Sigmoid colon (tissue), 6 donors: ENCODE measurements at regions not wholly inside any gene's neighbourhood (a gene's known extent, or its start where the extent isn't known, plus 50 kb on each side); places are given as distances from the start of the nearest gene placed in this dataset.

Experiments used
- DNase-seq: peaks from one replicate; pipeline ENCODE4 v3.0.0-alpha.2; 2019
- H3K27ac ChIP-seq, 4 donors: fragments of 200-600 bp; sonication (generic); one replicate each; pipeline ENCODE4 v1.5.1; 2016 to 2019; ENCODE audit warnings: mild to moderate bottlenecking in 1 of 4
- H3K27me3 ChIP-seq, 3 donors: fragments of 200-600 bp; sonication (generic); one replicate each; pipeline ENCODE4 v1.5.1; 2019; ENCODE audit warnings: mild to moderate bottlenecking in 1 of 3
- H3K36me3 ChIP-seq, 4 donors: fragments of 200-600 bp; sonication (generic); one replicate each; pipeline ENCODE4 v1.5.1; 2016 to 2019
- H3K4me1 ChIP-seq, 4 donors: fragments of 200-600 bp; sonication (generic); one replicate each; pipeline ENCODE4 v1.5.1; 2017 to 2019
- H3K4me3 ChIP-seq, 4 donors: fragments of 200-600 bp; sonication (generic); one replicate each; pipeline ENCODE4 v1.5.1; 2017 to 2019; ENCODE audit warnings: mild to moderate bottlenecking in 2 of 4, moderate library complexity in 1 of 4
- H3K9me3 ChIP-seq, 4 donors: fragments of 200-600 bp in 3 of 4; sonication (generic) in 3 of 4; one replicate each; pipeline versions ENCODE4 v1.5.1 to v1.6.1; 2013 to 2019
- CTCF ChIP-seq, 4 experiments: fragments of 450-650 bp in 3 of 4; fragments of 200-600 bp in 1 of 4; IDR thresholded peaks; one replicate each; pipeline ENCODE4 v1.5.1; 2016 to 2019; ENCODE audit warnings: antibody characterized with exemption in 4 of 4, mild to moderate bottlenecking in 3 of 4, moderate library complexity in 2 of 4
- EP300 ChIP-seq, 4 donors: sonication (generic); formaldehyde crosslinking; IDR thresholded peaks; one replicate each; pipeline ENCODE4 v1.6.1; 2017; ENCODE audit warnings: antibody characterized with exemption in 4 of 4
- POLR2A ChIP-seq, 2 donors: fragments of 450-650 bp; IDR thresholded peaks; one replicate each; pipeline ENCODE4 v1.6.1; 2016; ENCODE audit warnings: antibody characterized with exemption in 2 of 2, mild to moderate bottlenecking in 2 of 2, moderate library complexity in 2 of 2
- POLR2AphosphoS5 ChIP-seq, 4 donors: sonication (generic); formaldehyde crosslinking; IDR thresholded peaks; one replicate each; pipeline ENCODE4 v1.6.1; 2017; ENCODE audit warnings: antibody characterized with exemption in 4 of 4
- WGBS, 2 donors: extraction: QIAGEN DNeasy Blood & Tissue Kit; methylation state at CpG; one replicate each; pipeline ENCODE4 v1.1.7; 2013; 5-methylcytosine and 5-hydroxymethylcytosine counted together
- intact Hi-C: fragments of 100-400 bp; cut with DNase I; formaldehyde crosslinking; loops from one replicate; pipeline ENCODE4 v1.15.1; 2023
- donor health status: healthy with polysubstance abuse.
- donor health status: healthy.

GRCh38 chr15:79230766-79231165 is 51.8 kb upstream of the ANKRD34C start:
- H3K4me1 ChIP-seq, result no peaks in the 10 kb centered on the region
- H3K4me3 ChIP-seq, result no peak overlapping the region
- DNase-seq, result no peak
- H3K9me3 ChIP-seq, result peaks cover 0 to 4% (median 0%) of the 10 kb centered on the region in 4 donors
- no peaks in the 10 kb centered on the region for H3K36me3 ChIP-seq
- 75 to 78% methylated on average over 5 of the region's 5 CpGs for WGBS, 2 donors
- intact Hi-C loops, result no loop called here
- no peaks in the 10 kb centered on the region for H3K27me3 ChIP-seq
- no peak overlapping the region for H3K27ac ChIP-seq
- no peak for TF ChIP-seq EP300 (IDR thresholded peaks at IDR 0.05)
- no peak for TF ChIP-seq POLR2A (IDR thresholded peaks at IDR 0.05)
- no peak for TF ChIP-seq POLR2AphosphoS5 (IDR thresholded peaks at IDR 0.05)
- TF ChIP-seq CTCF (IDR thresholded peaks at IDR 0.05), result no peak

GRCh38 chr15:79222808-79223207 is 59.7 kb upstream of the ANKRD34C start:
- WGBS, 2 donors, result 37 to 45% methylated on average over 2 of the region's 2 CpGs
- Histone ChIP-seq H3K9me3 (peaks cover 0 to 1% (median under 1%) of the 10 kb centered on the region in 4 donors), H3K4me1 (no peaks in the 10 kb centered on the region), H3K27me3 (peaks cover 0 to 5% (median 0%) of the 10 kb centered on the region in 3 donors), H3K36me3 (no peaks in the 10 kb centered on the region), H3K4me3 (no peak overlapping the region), H3K27ac (no peak overlapping the region)
- no peak for DNase-seq
- intact Hi-C loops, result no loop called here
- TF ChIP-seq EP300 (IDR thresholded peaks at IDR 0.05) (no peak), POLR2AphosphoS5 (IDR thresholded peaks at IDR 0.05) (no peak), CTCF (IDR thresholded peaks at IDR 0.05) (no peak), POLR2A (IDR thresholded peaks at IDR 0.05) (no peak)

DNA sequence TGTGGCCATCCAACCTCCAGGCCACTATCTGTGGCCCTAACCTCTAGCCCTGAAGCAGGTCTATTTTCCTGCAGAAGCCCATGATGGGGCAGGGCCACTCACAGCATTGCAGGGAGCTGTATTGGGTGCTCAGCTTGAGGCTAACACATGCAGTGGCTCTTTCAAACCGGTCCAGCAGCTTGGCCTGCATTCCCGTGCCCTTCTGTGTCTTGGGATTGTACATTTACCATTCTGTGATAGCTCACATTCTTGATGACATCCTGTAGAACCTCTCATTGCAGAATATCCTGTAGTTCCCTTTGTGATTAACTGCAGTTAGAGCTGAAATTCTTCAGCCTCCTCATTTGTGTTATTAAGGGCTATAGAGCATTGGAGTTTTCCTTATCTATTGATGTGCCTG is 60.8 kb upstream of the ANKRD34C start:
- WGBS, 2 donors, result 15 to 47% methylated on average over 2 of the region's 2 CpGs
- H3K4me3 ChIP-seq, result no peak overlapping the region
- H3K27me3 ChIP-seq, result peaks cover 0 to 5% (median 0%) of the 10 kb centered on the region in 3 donors
- no peak for DNase-seq
- H3K36me3 ChIP-seq, result no peaks in the 10 kb centered on the region
- no peak overlapping the region for H3K27ac ChIP-seq
- H3K4me1 ChIP-seq, result no peaks in the 10 kb centered on the region
- TF ChIP-seq POLR2A (IDR thresholded peaks at IDR 0.05), result no peak
- TF ChIP-seq POLR2AphosphoS5 (IDR thresholded peaks at IDR 0.05), result no peak
- TF ChIP-seq EP300 (IDR thresholded peaks at IDR 0.05), result no peak
- TF ChIP-seq CTCF (IDR thresholded peaks at IDR 0.05), result no peak
- H3K9me3 ChIP-seq, result peaks cover 0 to 8% (median 3%) of the 10 kb centered on the region in 4 donors
- intact Hi-C loops, result no loop called here

DNA sequence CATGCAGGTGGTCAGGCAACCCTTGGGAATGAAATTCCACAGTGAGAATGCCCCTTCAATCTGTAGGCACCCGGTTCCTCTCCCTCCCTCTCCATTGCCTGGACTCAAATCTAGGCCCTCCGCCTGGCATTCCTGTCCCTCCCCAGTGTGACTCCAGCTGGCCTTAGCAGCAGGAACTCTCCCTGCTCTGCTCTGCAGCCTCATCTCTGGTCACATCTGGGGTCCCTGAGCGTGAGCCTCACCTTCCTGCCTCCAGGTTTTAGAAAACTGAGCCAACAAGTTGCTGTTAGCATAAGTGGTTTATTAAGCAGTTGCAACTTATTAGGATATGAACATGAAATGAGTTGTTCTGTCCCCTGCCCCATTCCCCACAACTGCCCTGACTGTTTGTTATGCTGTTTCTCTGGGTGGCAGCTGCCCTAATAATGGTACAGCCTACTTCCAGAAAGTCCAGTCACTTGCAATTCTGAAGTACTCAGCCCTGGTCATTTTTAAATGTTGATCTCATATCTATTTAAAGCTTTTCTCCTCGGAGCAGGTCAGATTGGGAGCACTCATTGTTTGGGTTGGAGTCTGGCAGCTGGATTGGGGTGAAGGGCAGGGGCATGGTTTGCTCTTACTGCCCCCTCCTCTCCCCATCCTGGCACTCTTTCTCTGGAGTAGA is 63.0 kb upstream of the ANKRD34C start:
- no peak for TF ChIP-seq POLR2A (IDR thresholded peaks at IDR 0.05)
- no peak for TF ChIP-seq CTCF (IDR thresholded peaks at IDR 0.05)
- no peak for TF ChIP-seq POLR2AphosphoS5 (IDR thresholded peaks at IDR 0.05)
- no peak for TF ChIP-seq EP300 (IDR thresholded peaks at IDR 0.05)
- intact Hi-C loops, result no loop called here
- no peaks in the 10 kb centered on the region for H3K4me1 ChIP-seq
- H3K27me3 ChIP-seq, result peaks cover 0 to 11% (median 9%) of the 10 kb centered on the region in 3 donors
- no peak for DNase-seq
- H3K36me3 ChIP-seq, result no peaks in the 10 kb centered on the region
- 60 to 72% methylated on average over 4 of the region's 4 CpGs for WGBS, 2 donors
- H3K4me3 ChIP-seq, result no peak overlapping the region
- peaks cover 0 to 8% (median 3%) of the 10 kb centered on the region in 4 donors for H3K9me3 ChIP-seq
- no peak overlapping the region for H3K27ac ChIP-seq
